OCI-LY7 (cell line): ENCODE measurements at regions not wholly inside any gene's neighbourhood (a gene's known extent, or its start where the extent isn't known, plus 50 kb on each side); places are given as distances from the start of the nearest gene placed in this dataset.

ENCODE experiments used
- BruUV-seq: library from RNA; stranded (reverse); fragments of 400-500 nt; replicated peaks from 2 replicates; lab custom pipeline; 2021; lab: Mats Ljungman, UMichigan
- CTCF ChIA-PET: fragments of 300-600 bp; sonication (Branson Sonifier 250); formaldehyde crosslinking; loops from one replicate; lab custom pipeline; 2022; ENCODE audit warnings: antibody characterized with exemption; ENCODE audit not compliant: unreplicated experiment; lab: Charles Lee
- POLR2A ChIA-PET: fragments of 300-600 bp; sonication (Branson Sonifier 250); formaldehyde crosslinking; loops from one replicate; lab custom pipeline; 2022; ENCODE audit warnings: antibody characterized with exemption; lab: Charles Lee
- DNase-seq: peaks from one replicate; pipeline ENCODE4 v3.0.0-alpha.2; 2015; ENCODE audit warnings: low spot score
- H2AFZ ChIP-seq: fragments of 200-600 bp; sonication (generic), shearing (Covaris generic); 2 replicates; pipeline ENCODE4 v1.6.1; 2014; ENCODE audit warnings: mild to moderate bottlenecking, antibody characterized with exemption, low read length, moderate library complexity
- H3K27ac ChIP-seq: fragments of 200-600 bp; sonication (generic); 2 replicates; pipeline ENCODE4 v1.5.1; 2014; ENCODE audit warnings: mixed run types, low read depth, mild to moderate bottlenecking, moderate library complexity, low read length, inconsistent platforms; ENCODE audit not compliant: poor library complexity, severe bottlenecking
- H3K36me3 ChIP-seq: fragments of 200-600 bp; sonication (generic); 2 replicates; pipeline ENCODE4 v1.6.1; 2014; ENCODE audit warnings: mild to moderate bottlenecking, antibody characterized with exemption, low read length, moderate library complexity, mixed read lengths; ENCODE audit not compliant: insufficient read depth
- H3K4me1 ChIP-seq: fragments of 200-600 bp; sonication (generic); 2 replicates; pipeline ENCODE4 v1.5.1; 2014; ENCODE audit warnings: mild to moderate bottlenecking, low read length; ENCODE audit not compliant: insufficient read depth, poor library complexity, severe bottlenecking
- H3K4me2 ChIP-seq: fragments of 200-600 bp; sonication (generic); 2 replicates; pipeline ENCODE4 v1.6.1; 2014; ENCODE audit warnings: mild to moderate bottlenecking, low read length
- H3K4me3 ChIP-seq: fragments of 200-600 bp; sonication (generic); 2 replicates; pipeline ENCODE4 v1.5.1; 2014; ENCODE audit warnings: mild to moderate bottlenecking, low read depth, low read length; ENCODE audit not compliant: poor library complexity, severe bottlenecking
- H3K79me2 ChIP-seq: fragments of 200-600 bp; sonication (generic); 2 replicates; pipeline ENCODE4 v1.6.1; 2016; ENCODE audit warnings: low read depth, mild to moderate bottlenecking, low read length, moderate library complexity, mixed read lengths; ENCODE audit not compliant: insufficient read depth
- H3K9me2 ChIP-seq: fragments of 200-600 bp; sonication (generic); 2 replicates; pipeline ENCODE4 v1.6.1; 2016; ENCODE audit warnings: mild to moderate bottlenecking, low read length, mixed read lengths; ENCODE audit not compliant: insufficient read depth
- H3K9me3 ChIP-seq: fragments of 200-600 bp; sonication (generic); 2 replicates; pipeline ENCODE4 v1.6.1; 2014; ENCODE audit warnings: mild to moderate bottlenecking, mixed run types, low read length, mixed read lengths
- H4K20me1 ChIP-seq: fragments of 200-600 bp; sonication (generic); 2 replicates; pipeline ENCODE4 v1.6.1; 2014; ENCODE audit warnings: mild to moderate bottlenecking, antibody characterized with exemption, low read length, moderate library complexity, mixed read lengths; ENCODE audit not compliant: insufficient read depth
- EZH2phosphoT487 ChIP-seq: fragments of 200-600 bp; sonication (generic); IDR thresholded peaks from 2 replicates; pipeline ENCODE4 v1.6.1; 2018; ENCODE audit warnings: low read depth, borderline replicate concordance, mild to moderate bottlenecking, mixed run types, antibody characterized with exemption, low read length, moderate library complexity, mixed read lengths
- intact Hi-C: fragments of 100-400 bp; cut with micrococcal nuclease; formaldehyde crosslinking; loops from one replicate; pipeline ENCODE4 v1.10.0; 2022; ENCODE audit not compliant: unreplicated experiment
- TF ChIP-seq, protein P1 (sequence below): fragments of 200-600 bp; sonication (generic); conservative IDR thresholded peaks from 2 replicates; pipeline ENCODE4 v1.5.1; 2014; ENCODE audit warnings: mild to moderate bottlenecking, antibody characterized with exemption, low read length, moderate library complexity, mixed read lengths

DNA sequence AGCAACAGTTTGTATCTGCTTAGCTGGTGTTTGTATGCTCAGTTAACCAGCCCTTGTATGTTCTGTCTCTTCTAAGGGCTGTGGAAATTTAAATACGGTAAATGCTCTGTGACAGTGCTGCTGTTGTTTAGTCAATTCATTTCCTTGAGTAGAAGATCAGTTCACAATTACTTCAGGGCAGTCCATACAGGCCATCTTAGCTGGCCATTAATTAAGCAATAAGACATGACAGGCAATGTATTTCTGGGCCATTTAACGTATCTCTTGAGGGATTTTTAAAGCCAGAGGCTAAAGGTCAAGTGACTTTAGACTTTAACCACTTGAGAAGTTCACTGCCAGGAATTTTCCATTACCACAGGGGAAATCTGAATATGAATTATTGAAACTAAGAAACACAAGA lies 351.8 kb downstream of the ZIC1 start:
- Histone ChIP-seq H3K27ac (no peak overlapping the region), H3K9me3 (no peaks in the 10 kb centered on the region), H3K36me3 (no peaks in the 10 kb centered on the region), H2AFZ (no peak overlapping the region), H4K20me1 (no peaks in the 10 kb centered on the region), H3K79me2 (no peaks in the 10 kb centered on the region), H3K4me3 (no peak overlapping the region), H3K4me1 (no peaks in the 10 kb centered on the region), H3K9me2 (no peaks in the 10 kb centered on the region), H3K4me2 (no peak overlapping the region)
- BruUV-seq, result no TSS peak
- intact Hi-C loops, result no loop called here
- no peak for TF ChIP-seq EZH2phosphoT487
- TF ChIP-seq, protein P1, sequence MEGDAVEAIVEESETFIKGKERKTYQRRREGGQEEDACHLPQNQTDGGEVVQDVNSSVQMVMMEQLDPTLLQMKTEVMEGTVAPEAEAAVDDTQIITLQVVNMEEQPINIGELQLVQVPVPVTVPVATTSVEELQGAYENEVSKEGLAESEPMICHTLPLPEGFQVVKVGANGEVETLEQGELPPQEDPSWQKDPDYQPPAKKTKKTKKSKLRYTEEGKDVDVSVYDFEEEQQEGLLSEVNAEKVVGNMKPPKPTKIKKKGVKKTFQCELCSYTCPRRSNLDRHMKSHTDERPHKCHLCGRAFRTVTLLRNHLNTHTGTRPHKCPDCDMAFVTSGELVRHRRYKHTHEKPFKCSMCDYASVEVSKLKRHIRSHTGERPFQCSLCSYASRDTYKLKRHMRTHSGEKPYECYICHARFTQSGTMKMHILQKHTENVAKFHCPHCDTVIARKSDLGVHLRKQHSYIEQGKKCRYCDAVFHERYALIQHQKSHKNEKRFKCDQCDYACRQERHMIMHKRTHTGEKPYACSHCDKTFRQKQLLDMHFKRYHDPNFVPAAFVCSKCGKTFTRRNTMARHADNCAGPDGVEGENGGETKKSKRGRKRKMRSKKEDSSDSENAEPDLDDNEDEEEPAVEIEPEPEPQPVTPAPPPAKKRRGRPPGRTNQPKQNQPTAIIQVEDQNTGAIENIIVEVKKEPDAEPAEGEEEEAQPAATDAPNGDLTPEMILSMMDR, result no peak
- ChIA-PET POLR2A (no interaction called here), CTCF (no interaction called here)
- no peak for DNase-seq

DNA sequence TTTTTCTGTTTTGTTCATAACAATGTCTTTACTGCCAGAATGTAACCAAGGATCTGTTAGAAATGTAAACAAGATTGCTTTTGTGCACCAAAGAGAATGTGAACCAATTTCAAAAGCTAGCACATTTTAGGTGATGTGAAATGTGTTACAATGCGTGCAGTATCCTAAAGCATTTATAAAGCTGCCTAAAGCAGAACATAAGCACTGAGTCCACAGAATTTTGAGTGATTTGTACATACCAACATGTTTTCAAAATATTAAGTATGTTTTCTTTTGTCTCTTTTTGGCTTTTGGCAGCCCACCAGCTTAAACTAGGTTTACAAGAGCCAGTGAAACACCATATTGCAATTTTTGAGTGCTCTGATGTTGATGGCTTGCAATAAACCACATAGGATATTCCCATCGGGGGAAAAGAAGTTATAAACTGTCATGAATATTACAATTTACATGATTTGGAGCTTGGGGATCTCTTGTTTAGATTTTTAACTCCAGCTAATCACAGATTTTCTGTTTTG lies 364.0 kb downstream of the ZIC1 start:
- H3K4me2 ChIP-seq, result no peak overlapping the region
- POLR2A ChIA-PET, result interaction anchor here (0.6 kb wide), 1 partner anchor 617 kb away, joined by 4 read pairs; no protein-coding TSS in a partner anchor
- H4K20me1 ChIP-seq, result no peaks in the 10 kb centered on the region
- H2AFZ ChIP-seq, result no peak overlapping the region
- no peak for DNase-seq
- BruUV-seq, result no TSS peak
- intact Hi-C loops, result no loop called here
- CTCF ChIA-PET, result no interaction called here
- TF ChIP-seq EZH2phosphoT487, result no peak
- TF ChIP-seq, protein P1, result no peak
- no peaks in the 10 kb centered on the region for H3K9me2 ChIP-seq
- H3K4me1 ChIP-seq, result no peaks in the 10 kb centered on the region
- no peaks in the 10 kb centered on the region for H3K79me2 ChIP-seq
- no peak overlapping the region for H3K4me3 ChIP-seq
- no peak overlapping the region for H3K27ac ChIP-seq
- no peaks in the 10 kb centered on the region for H3K36me3 ChIP-seq
- H3K9me3 ChIP-seq, result no peaks in the 10 kb centered on the region

DNA sequence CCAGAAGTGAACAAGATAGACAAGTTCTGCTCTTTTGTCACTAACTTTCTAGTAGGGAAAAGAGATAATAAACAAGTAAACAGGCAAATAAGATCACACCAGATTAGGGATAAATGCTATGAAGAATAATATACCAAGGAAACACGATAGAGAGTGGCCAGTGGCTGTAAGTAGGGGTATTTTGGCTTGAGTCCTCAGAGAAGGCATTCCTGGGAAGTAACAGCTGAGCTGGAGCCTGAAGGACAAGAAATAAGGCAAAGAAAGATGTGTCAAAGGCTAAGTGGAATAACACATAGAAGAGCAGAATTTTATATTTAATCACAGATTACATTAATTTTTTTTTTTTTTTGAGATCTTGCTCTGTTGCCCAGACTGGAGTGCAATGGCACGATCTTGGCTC lies 366.2 kb downstream of the ZIC1 start:
- no peak overlapping the region for H3K4me2 ChIP-seq

More for the DNA sequence above, 366.2 kb downstream of the ZIC1 start:
- Histone ChIP-seq H2AFZ (no peak overlapping the region), H3K79me2 (no peaks in the 10 kb centered on the region), H3K4me3 (no peak overlapping the region), H3K9me2 (no peaks in the 10 kb centered on the region), H4K20me1 (no peaks in the 10 kb centered on the region), H3K4me1 (no peaks in the 10 kb centered on the region), H3K36me3 (no peaks in the 10 kb centered on the region), H3K27ac (no peak overlapping the region), H3K9me3 (no peaks in the 10 kb centered on the region)
- no peak for DNase-seq
- TF ChIP-seq, protein P1, result no peak
- no peak for TF ChIP-seq EZH2phosphoT487
- no TSS peak for BruUV-seq
- CTCF ChIA-PET, result no interaction called here
- intact Hi-C loops, result no loop called here
- POLR2A ChIA-PET, result no interaction called here
